Ecto neural progenitor cell (in vitro differentiated cells): ENCODE measurements at regions not wholly inside any gene's neighbourhood (a gene's known extent, or its start where the extent isn't known, plus 50 kb on each side); places are given as distances from the start of the nearest gene placed in this dataset.

ENCODE experiments used
- DNase-seq: peaks from one replicate; pipeline ENCODE4 v3.0.0-alpha.2; 2018; ENCODE audit warnings: low spot score

- no peak for DNase-seq
Observed at GRCh38 chr14:96980835-96981234, 183.7 kb downstream of the VRK1 start.

- no peak for DNase-seq
Observed at GRCh38 chr14:96986256-96987085, 189.3 kb downstream of the VRK1 start.

GRCh38 chr14:96987086-96987474, 189.9 kb downstream of the VRK1 start:
- DNase-seq: no peak

- DNase-seq: no peak
Observed at GRCh38 chr14:96987771-96988170, 190.6 kb downstream of the VRK1 start.

GRCh38 chr14:96989306-96989705, 192.1 kb downstream of the VRK1 start:
- no peak for DNase-seq

- no peak for DNase-seq
Observed at GRCh38 chr14:96991226-96991625, 194.0 kb downstream of the VRK1 start.

- no peak for DNase-seq
Observed at GRCh38 chr14:96994999-96995398, 197.8 kb downstream of the VRK1 start.

- no peak for DNase-seq
Observed at GRCh38 chr14:96997269-96997668, 200.1 kb downstream of the VRK1 start.

GRCh38 chr14:96997996-96998395, 200.8 kb downstream of the VRK1 start:
- DNase-seq: no peak

GRCh38 chr14:96999654-97000155, 202.5 kb downstream of the VRK1 start:
- no peak for DNase-seq

GRCh38 chr14:97002454-97002853, 205.3 kb downstream of the VRK1 start:
- DNase-seq: no peak

GRCh38 chr14:97005934-97006333, 208.8 kb downstream of the VRK1 start:
- DNase-seq: no peak

GRCh38 chr14:97010491-97011160, 213.4 kb downstream of the VRK1 start:
- DNase-seq: no peak

- no peak for DNase-seq
Observed at GRCh38 chr14:97013878-97014277, 216.7 kb downstream of the VRK1 start.

- no peak for DNase-seq
Observed at GRCh38 chr14:97021001-97021400, 223.8 kb downstream of the VRK1 start.

GRCh38 chr14:97021571-97022168, 224.5 kb downstream of the VRK1 start:
- no peak for DNase-seq

GRCh38 chr14:97022741-97023140, 225.6 kb downstream of the VRK1 start:
- no peak for DNase-seq

GRCh38 chr14:97023871-97024270, 226.7 kb downstream of the VRK1 start:
- DNase-seq: no peak

GRCh38 chr14:97024300-97024699, 227.1 kb downstream of the VRK1 start:
- no peak for DNase-seq

GRCh38 chr14:97025722-97026121, 228.5 kb downstream of the VRK1 start:
- no peak for DNase-seq

- peak; percentile 86 for DNase-seq
Observed at GRCh38 chr14:97027256-97027999, 230.2 kb downstream of the VRK1 start.

- DNase-seq: no peak
Observed at GRCh38 chr14:97028382-97028781, 231.2 kb downstream of the VRK1 start.
